H9 (cell line): ENCODE measurements at regions not wholly inside any gene's neighbourhood (a gene's known extent, or its start where the extent isn't known, plus 50 kb on each side); places are given as distances from the start of the nearest gene placed in this dataset.

ENCODE experiments used
- DNase-seq: peaks from one replicate; pipeline ENCODE4 v3.0.0-alpha.2; 2017
- H2AFZ ChIP-seq: one replicate; pipeline ENCODE4 v1.6.1; 2013; ENCODE audit warnings: mild to moderate bottlenecking, low read length, control low read depth, moderate library complexity
- H2AK5ac ChIP-seq: 2 replicates; pipeline ENCODE4 v1.6.1; 2013; ENCODE audit warnings: low read length, control low read depth, mixed read lengths; ENCODE audit not compliant: insufficient read length
- H2BK120ac ChIP-seq: one replicate; pipeline ENCODE4 v1.6.1; 2013; ENCODE audit warnings: low read depth, mild to moderate bottlenecking, low read length, control low read depth, inconsistent platforms; ENCODE audit not compliant: poor library complexity, severe bottlenecking
- H2BK12ac ChIP-seq: 2 replicates; pipeline ENCODE4 v1.6.1; 2013; ENCODE audit warnings: low read length, control low read depth, mixed read lengths, low read depth; ENCODE audit not compliant: insufficient read length
- H2BK15ac ChIP-seq: 2 replicates; pipeline ENCODE4 v1.6.1; 2013; ENCODE audit warnings: low read depth, low read length, control low read depth
- H2BK20ac ChIP-seq: one replicate; pipeline ENCODE4 v1.6.1; 2013; ENCODE audit warnings: low read depth, mild to moderate bottlenecking, low read length, control low read depth, inconsistent platforms; ENCODE audit not compliant: poor library complexity, severe bottlenecking
- H2BK5ac ChIP-seq: 2 replicates; pipeline ENCODE4 v1.6.1; 2013; ENCODE audit warnings: low read length, control low read depth, mixed read lengths; ENCODE audit not compliant: insufficient read length
- H3K14ac ChIP-seq: 2 replicates; pipeline ENCODE4 v1.6.1; 2013; ENCODE audit warnings: low read length, control low read depth; ENCODE audit not compliant: insufficient read depth
- H3K18ac ChIP-seq: 2 replicates; pipeline ENCODE4 v1.6.1; 2013; ENCODE audit warnings: low read depth, mild to moderate bottlenecking, mixed read lengths, low read length, control low read depth; ENCODE audit not compliant: insufficient read length
- H3K23ac ChIP-seq: 2 replicates; pipeline ENCODE4 v1.6.1; 2013; ENCODE audit warnings: low read length, control low read depth, mixed read lengths, low read depth; ENCODE audit not compliant: insufficient read length
- H3K23me2 ChIP-seq: 2 replicates; pipeline ENCODE4 v1.6.1; 2013; ENCODE audit warnings: low read depth, mild to moderate bottlenecking, mixed read lengths, low read length, control low read depth; ENCODE audit not compliant: insufficient read length, poor library complexity, severe bottlenecking
- H3K27ac ChIP-seq: 2 replicates; pipeline ENCODE4 v1.5.1; 2013; ENCODE audit warnings: low read length, control low read depth, mixed read lengths, low read depth; ENCODE audit not compliant: insufficient read length
- H3K27me3 ChIP-seq: 2 replicates; pipeline ENCODE4 v1.6.1; 2013; ENCODE audit warnings: low read length, control low read depth, inconsistent platforms; ENCODE audit not compliant: insufficient read depth
- H3K4ac ChIP-seq: 2 replicates; pipeline ENCODE4 v1.6.1; 2013; ENCODE audit warnings: low read depth, mild to moderate bottlenecking, control low read depth, inconsistent platforms, low read length, moderate library complexity
- H3K4me1 ChIP-seq: 2 replicates; pipeline ENCODE4 v1.6.1; 2013; ENCODE audit warnings: low read length, control low read depth, inconsistent platforms; ENCODE audit not compliant: insufficient read depth
- H3K4me2 ChIP-seq: 2 replicates; pipeline ENCODE4 v1.6.1; 2013; ENCODE audit warnings: low read length, control low read depth, mixed read lengths; ENCODE audit not compliant: insufficient read length, insufficient read depth
- H3K56ac ChIP-seq: 2 replicates; pipeline ENCODE4 v1.6.1; 2013; ENCODE audit warnings: low read depth, mild to moderate bottlenecking, mixed read lengths, low read length, control low read depth; ENCODE audit not compliant: insufficient read length
- H3K79me1 ChIP-seq: 2 replicates; pipeline ENCODE4 v1.6.1; 2013; ENCODE audit warnings: low read depth, mild to moderate bottlenecking, moderate library complexity, low read length, control low read depth, inconsistent platforms; ENCODE audit not compliant: insufficient read depth, poor library complexity, severe bottlenecking
- H3K79me2 ChIP-seq: 2 replicates; pipeline ENCODE4 v1.6.1; 2013; ENCODE audit warnings: low read length, control low read depth, inconsistent platforms; ENCODE audit not compliant: insufficient read depth
- H3K9ac ChIP-seq: 2 replicates; pipeline ENCODE4 v1.6.1; 2013; ENCODE audit warnings: low read length, control low read depth, mixed read lengths; ENCODE audit not compliant: insufficient read length; ENCODE audit errors: extremely low read depth
- H3K9me3 ChIP-seq: one replicate; pipeline ENCODE4 v1.6.1; 2013; ENCODE audit warnings: low read depth, low read length, inconsistent platforms; ENCODE audit not compliant: control insufficient read depth
- H3T11ph ChIP-seq: one replicate; pipeline ENCODE4 v1.6.1; 2013; ENCODE audit warnings: mild to moderate bottlenecking, low read length, control low read depth, inconsistent platforms
- H4K20me1 ChIP-seq: one replicate; pipeline ENCODE4 v1.6.1; 2013; ENCODE audit not compliant: control insufficient read depth, insufficient read length, insufficient read depth
- H4K5ac ChIP-seq: 2 replicates; pipeline ENCODE4 v1.6.1; 2013; ENCODE audit warnings: low read depth, mild to moderate bottlenecking, mixed read lengths, low read length, control low read depth; ENCODE audit not compliant: insufficient read length
- H4K8ac ChIP-seq: replicated peaks from 2 replicates; pipeline ENCODE4 v1.6.1; 2013; ENCODE audit warnings: low read length, control low read depth, mixed read lengths, low read depth; ENCODE audit not compliant: insufficient read length
- H4K91ac ChIP-seq: 2 replicates; pipeline ENCODE4 v1.6.1; 2013; ENCODE audit warnings: low read depth, mild to moderate bottlenecking, moderate library complexity, mixed read lengths, low read length, control low read depth; ENCODE audit not compliant: insufficient read length
- H3K27ac Mint-ChIP-seq, 3 experiments: 2 replicates in 2 of 3; 3 replicates in 1 of 3; pipeline ENCODE4 v1.8.0; 2020 to 2021; ENCODE audit warnings: mixed read lengths in 3 of 3, mild to moderate bottlenecking in 1 of 3, moderate library complexity in 1 of 3
- H3K27me3 Mint-ChIP-seq: 2 replicates; pipeline ENCODE4 v1.8.0; 2021; ENCODE audit warnings: low read depth, mild to moderate bottlenecking, moderate library complexity, mixed read lengths
- H3K36me3 Mint-ChIP-seq, 3 experiments: 2 replicates in 2 of 3; 3 replicates in 1 of 3; pipeline ENCODE4 v1.8.0; 2020 to 2021; ENCODE audit warnings: low read depth in 3 of 3, mixed read lengths in 3 of 3; ENCODE audit not compliant: insufficient read depth in 1 of 3
- H3K4me1 Mint-ChIP-seq, 2 experiments: 2 replicates each; pipeline ENCODE4 v1.8.0; 2020; ENCODE audit warnings: mixed read lengths in 2 of 2
- H3K4me3 Mint-ChIP-seq, 2 experiments: 2 replicates in 1 of 2; 3 replicates in 1 of 2; pipeline ENCODE4 v1.8.0; 2020 to 2021; ENCODE audit warnings: mild to moderate bottlenecking in 2 of 2, mixed read lengths in 2 of 2, moderate library complexity in 1 of 2
- H3K9me3 Mint-ChIP-seq, 2 experiments: 2 replicates in 1 of 2; 3 replicates in 1 of 2; pipeline ENCODE4 v1.8.0; 2020; ENCODE audit warnings: mild to moderate bottlenecking in 2 of 2, mixed read lengths in 2 of 2, moderate library complexity in 1 of 2
- CTCF ChIP-seq: fragments of 200-600 bp; sonication (generic); conservative IDR thresholded peaks from 3 replicates; pipeline ENCODE4 v1.8.0; 2021; ENCODE audit warnings: antibody characterized with exemption, mild to moderate bottlenecking
- WGBS: extraction: QIAGEN DNeasy Blood & Tissue Kit; methylation state at CpG from one replicate; pipeline ENCODE4 v1.1.7; 2013; ENCODE audit warnings: missing lambda C conversion rate, low lambda C conversion rate, mixed read lengths; ENCODE audit not compliant: insufficient read length; ENCODE audit errors: extremely low coverage; 5-methylcytosine and 5-hydroxymethylcytosine counted together

- H3K4me3 Mint-ChIP-seq, result no peak overlapping the region
- Histone ChIP-seq H2BK120ac (no peak overlapping the region), H3T11ph (no peak overlapping the region), H3K4me2 (no peak overlapping the region), H3K27me3 (no peaks in the 10 kb centered on the region), H3K27ac (no peak overlapping the region), H2AK5ac (no peak overlapping the region), H3K23me2 (no peaks in the 10 kb centered on the region), H3K4ac (no peak overlapping the region), H4K5ac (no peak overlapping the region), H2BK15ac (no peak overlapping the region), H4K8ac (no peak overlapping the region), H3K79me2 (no peaks in the 10 kb centered on the region), H3K18ac (no peak overlapping the region), H2BK12ac (no peak overlapping the region), H3K79me1 (no peaks in the 10 kb centered on the region), H3K56ac (no peak overlapping the region), H3K23ac (no peak overlapping the region), H4K20me1 (no peaks in the 10 kb centered on the region), H4K91ac (no peak overlapping the region), H2BK20ac (no peak overlapping the region), H3K9ac (no peak overlapping the region), H3K9me3 (no peaks in the 10 kb centered on the region), H2AFZ (no peak overlapping the region), H3K4me1 (no peaks in the 10 kb centered on the region), H3K14ac (no peak overlapping the region), H2BK5ac (no peak overlapping the region)
- no peaks in the 10 kb centered on the region for H3K27me3 Mint-ChIP-seq
- no peak for TF ChIP-seq CTCF
- no peaks in the 10 kb centered on the region for H3K36me3 Mint-ChIP-seq
- no CpG with 5 or more reads among the region's 1 CpG for WGBS
- no peaks in the 10 kb centered on the region for H3K4me1 Mint-ChIP-seq
- H3K9me3 Mint-ChIP-seq, result no peaks in the 10 kb centered on the region
- no peak overlapping the region; a peak in 1 of 7 replicates for H3K27ac Mint-ChIP-seq
- no peak for DNase-seq
These were observed 724.6 kb upstream of the TYRP1 start for GRCh38 chr9:11968631-11969030.
